GM12878 (cell line): ENCODE measurements at regions not wholly inside any gene's neighbourhood (a gene's known extent, or its start where the extent isn't known, plus 50 kb on each side); places are given as distances from the start of the nearest gene placed in this dataset.

Source experiments
- CBFB ChIP-seq: IDR thresholded peaks from 2 replicates; pipeline ENCODE4 v1.6.1; 2016; ENCODE audit warnings: antibody characterized with exemption, low read depth
- CEBPB ChIP-seq, 2 experiments: fragments of 150-350 bp in 1 of 2; IDR thresholded peaks; 2 replicates each; pipeline ENCODE4 v1.6.1; 2012 to 2014; ENCODE audit warnings: low read depth in 2 of 2, low read length in 2 of 2, borderline replicate concordance in 1 of 2, inconsistent platforms in 1 of 2
- CHD4 ChIP-seq: fragments of 200-600 bp; sonication (generic); IDR thresholded peaks from 2 replicates; pipeline ENCODE4 v1.6.1; 2016; ENCODE audit warnings: mild to moderate bottlenecking
- ETV6 ChIP-seq, 2 experiments: fragments of 450-650 bp in 1 of 2; IDR thresholded peaks in 1 of 2; conservative IDR thresholded peaks in 1 of 2; 2 replicates each; pipeline ENCODE4 v1.6.1; 2014; ENCODE audit warnings: antibody characterized with exemption in 1 of 2, borderline replicate concordance in 1 of 2, low read depth in 1 of 2, mild to moderate bottlenecking in 1 of 2, moderate library complexity in 1 of 2
- FOS ChIP-seq: IDR thresholded peaks from 3 replicates; pipeline ENCODE4 v1.6.1; 2011; ENCODE audit warnings: borderline replicate concordance; ENCODE audit not compliant: insufficient read length; ENCODE audit errors: extremely low read depth
- FOXM1 ChIP-seq: IDR thresholded peaks from 2 replicates; pipeline ENCODE4 v1.6.1; 2012; ENCODE audit warnings: low read depth, mild to moderate bottlenecking, inconsistent platforms, low read length, moderate library complexity
- MYC ChIP-seq: IDR thresholded peaks from 2 replicates; pipeline ENCODE4 v1.6.1; 2011; ENCODE audit warnings: mild to moderate bottlenecking, low read length, moderate library complexity, inconsistent platforms; ENCODE audit not compliant: insufficient read depth, insufficient replicate concordance, insufficient read length, severe bottlenecking
- NR2C2 ChIP-seq: IDR thresholded peaks from 2 replicates; pipeline ENCODE4 v1.6.1; 2011; ENCODE audit warnings: borderline replicate concordance, low read depth; ENCODE audit not compliant: control insufficient read depth, insufficient read length
- ZBED1 ChIP-seq: IDR thresholded peaks from 2 replicates; pipeline ENCODE4 v1.6.1; 2016; ENCODE audit warnings: borderline replicate concordance
- TF ChIP-seq, protein P1 (sequence below): IDR thresholded peaks from 2 replicates; pipeline ENCODE4 v1.6.1; 2012; ENCODE audit warnings: mild to moderate bottlenecking, low read depth, low read length
- TF ChIP-seq, protein P2 (sequence below), 3 experiments: IDR thresholded peaks in 2 of 3; conservative IDR thresholded peaks in 1 of 3; 2 replicates each; pipeline ENCODE4 v1.5.1; 2011; ENCODE audit warnings: low read depth in 3 of 3, low read length in 3 of 3, mild to moderate bottlenecking in 3 of 3, control low read depth in 2 of 3, moderate library complexity in 2 of 3, inconsistent platforms in 1 of 3, mixed read lengths in 1 of 3; ENCODE audit not compliant: control insufficient read depth in 2 of 3, insufficient read depth in 1 of 3; ENCODE audit errors: extremely low read depth in 1 of 3
- TF ChIP-seq, protein P3 (sequence below): fragments of 450-650 bp; IDR thresholded peaks from 2 replicates; pipeline ENCODE4 v1.6.1; 2018; ENCODE audit warnings: borderline replicate concordance, mild to moderate bottlenecking; ENCODE audit not compliant: partially characterized antibody
- TF ChIP-seq, protein P4 (sequence below): fragments of 450-650 bp; IDR thresholded peaks from 2 replicates; pipeline ENCODE4 v1.6.1; 2017; ENCODE audit warnings: antibody characterized with exemption, mild to moderate bottlenecking, moderate library complexity
- TF ChIP-seq, protein P5 (sequence below): fragments of 150-350 bp; IDR thresholded peaks from 2 replicates; pipeline ENCODE4 v1.6.1; 2016; ENCODE audit warnings: low read depth, low read length

DNA sequence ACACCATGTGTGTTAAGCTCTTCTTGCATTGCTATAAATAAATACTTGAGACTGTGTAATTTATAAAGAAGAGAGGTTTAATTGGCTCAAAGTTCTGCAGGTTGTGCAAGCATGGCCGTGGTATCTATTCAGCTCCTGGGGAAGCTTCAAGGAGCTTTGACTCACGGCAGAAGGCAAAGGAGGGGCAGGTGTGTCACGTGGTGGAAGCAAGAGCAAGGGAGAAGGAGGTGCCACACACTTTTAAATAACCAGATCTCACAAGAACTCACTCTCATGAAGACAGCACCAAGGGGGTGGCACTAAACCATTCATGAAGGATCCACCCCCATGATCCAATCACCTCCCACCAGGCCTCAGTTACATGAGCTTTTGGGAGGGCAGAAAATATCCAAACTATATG, 193.7 kb downstream of the ERMARD start:
- no peak for TF ChIP-seq FOS
- TF ChIP-seq, protein P1, sequence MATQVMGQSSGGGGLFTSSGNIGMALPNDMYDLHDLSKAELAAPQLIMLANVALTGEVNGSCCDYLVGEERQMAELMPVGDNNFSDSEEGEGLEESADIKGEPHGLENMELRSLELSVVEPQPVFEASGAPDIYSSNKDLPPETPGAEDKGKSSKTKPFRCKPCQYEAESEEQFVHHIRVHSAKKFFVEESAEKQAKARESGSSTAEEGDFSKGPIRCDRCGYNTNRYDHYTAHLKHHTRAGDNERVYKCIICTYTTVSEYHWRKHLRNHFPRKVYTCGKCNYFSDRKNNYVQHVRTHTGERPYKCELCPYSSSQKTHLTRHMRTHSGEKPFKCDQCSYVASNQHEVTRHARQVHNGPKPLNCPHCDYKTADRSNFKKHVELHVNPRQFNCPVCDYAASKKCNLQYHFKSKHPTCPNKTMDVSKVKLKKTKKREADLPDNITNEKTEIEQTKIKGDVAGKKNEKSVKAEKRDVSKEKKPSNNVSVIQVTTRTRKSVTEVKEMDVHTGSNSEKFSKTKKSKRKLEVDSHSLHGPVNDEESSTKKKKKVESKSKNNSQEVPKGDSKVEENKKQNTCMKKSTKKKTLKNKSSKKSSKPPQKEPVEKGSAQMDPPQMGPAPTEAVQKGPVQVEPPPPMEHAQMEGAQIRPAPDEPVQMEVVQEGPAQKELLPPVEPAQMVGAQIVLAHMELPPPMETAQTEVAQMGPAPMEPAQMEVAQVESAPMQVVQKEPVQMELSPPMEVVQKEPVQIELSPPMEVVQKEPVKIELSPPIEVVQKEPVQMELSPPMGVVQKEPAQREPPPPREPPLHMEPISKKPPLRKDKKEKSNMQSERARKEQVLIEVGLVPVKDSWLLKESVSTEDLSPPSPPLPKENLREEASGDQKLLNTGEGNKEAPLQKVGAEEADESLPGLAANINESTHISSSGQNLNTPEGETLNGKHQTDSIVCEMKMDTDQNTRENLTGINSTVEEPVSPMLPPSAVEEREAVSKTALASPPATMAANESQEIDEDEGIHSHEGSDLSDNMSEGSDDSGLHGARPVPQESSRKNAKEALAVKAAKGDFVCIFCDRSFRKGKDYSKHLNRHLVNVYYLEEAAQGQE, result no peak
- TF ChIP-seq, protein P2, sequence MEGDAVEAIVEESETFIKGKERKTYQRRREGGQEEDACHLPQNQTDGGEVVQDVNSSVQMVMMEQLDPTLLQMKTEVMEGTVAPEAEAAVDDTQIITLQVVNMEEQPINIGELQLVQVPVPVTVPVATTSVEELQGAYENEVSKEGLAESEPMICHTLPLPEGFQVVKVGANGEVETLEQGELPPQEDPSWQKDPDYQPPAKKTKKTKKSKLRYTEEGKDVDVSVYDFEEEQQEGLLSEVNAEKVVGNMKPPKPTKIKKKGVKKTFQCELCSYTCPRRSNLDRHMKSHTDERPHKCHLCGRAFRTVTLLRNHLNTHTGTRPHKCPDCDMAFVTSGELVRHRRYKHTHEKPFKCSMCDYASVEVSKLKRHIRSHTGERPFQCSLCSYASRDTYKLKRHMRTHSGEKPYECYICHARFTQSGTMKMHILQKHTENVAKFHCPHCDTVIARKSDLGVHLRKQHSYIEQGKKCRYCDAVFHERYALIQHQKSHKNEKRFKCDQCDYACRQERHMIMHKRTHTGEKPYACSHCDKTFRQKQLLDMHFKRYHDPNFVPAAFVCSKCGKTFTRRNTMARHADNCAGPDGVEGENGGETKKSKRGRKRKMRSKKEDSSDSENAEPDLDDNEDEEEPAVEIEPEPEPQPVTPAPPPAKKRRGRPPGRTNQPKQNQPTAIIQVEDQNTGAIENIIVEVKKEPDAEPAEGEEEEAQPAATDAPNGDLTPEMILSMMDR (IDR thresholded peaks at IDR 0.05 in 2 of 3, conservative IDR thresholded peaks at IDR 0.05 in 1 of 3; ENCODE audit: control insufficient read depth in 2 of 3, extremely low read depth in 1 of 3, insufficient read depth in 1 of 3, low read depth in 3 of 3, low read length in 3 of 3), result no peak
- TF ChIP-seq ZBED1, result no peak
- TF ChIP-seq MYC, result no peak
- TF ChIP-seq CBFB, result no peak
- TF ChIP-seq, protein P3, sequence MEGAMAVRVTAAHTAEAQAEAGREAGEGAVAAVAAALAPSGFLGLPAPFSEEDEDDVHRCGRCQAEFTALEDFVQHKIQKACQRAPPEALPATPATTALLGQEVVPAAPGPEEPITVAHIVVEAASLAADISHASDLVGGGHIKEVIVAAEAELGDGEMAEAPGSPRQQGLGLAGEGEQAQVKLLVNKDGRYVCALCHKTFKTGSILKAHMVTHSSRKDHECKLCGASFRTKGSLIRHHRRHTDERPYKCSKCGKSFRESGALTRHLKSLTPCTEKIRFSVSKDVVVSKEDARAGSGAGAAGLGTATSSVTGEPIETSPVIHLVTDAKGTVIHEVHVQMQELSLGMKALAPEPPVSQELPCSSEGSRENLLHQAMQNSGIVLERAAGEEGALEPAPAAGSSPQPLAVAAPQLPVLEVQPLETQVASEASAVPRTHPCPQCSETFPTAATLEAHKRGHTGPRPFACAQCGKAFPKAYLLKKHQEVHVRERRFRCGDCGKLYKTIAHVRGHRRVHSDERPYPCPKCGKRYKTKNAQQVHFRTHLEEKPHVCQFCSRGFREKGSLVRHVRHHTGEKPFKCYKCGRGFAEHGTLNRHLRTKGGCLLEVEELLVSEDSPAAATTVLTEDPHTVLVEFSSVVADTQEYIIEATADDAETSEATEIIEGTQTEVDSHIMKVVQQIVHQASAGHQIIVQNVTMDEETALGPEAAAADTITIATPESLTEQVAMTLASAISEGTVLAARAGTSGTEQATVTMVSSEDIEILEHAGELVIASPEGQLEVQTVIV, result no peak
- TF ChIP-seq ETV6 (conservative IDR thresholded peaks at IDR 0.05 in 1 of 2, IDR thresholded peaks at IDR 0.05 in 1 of 2; ENCODE audit: borderline replicate concordance in 1 of 2, low read depth in 1 of 2), result no peak
- TF ChIP-seq NR2C2, result no peak
- TF ChIP-seq, protein P4, sequence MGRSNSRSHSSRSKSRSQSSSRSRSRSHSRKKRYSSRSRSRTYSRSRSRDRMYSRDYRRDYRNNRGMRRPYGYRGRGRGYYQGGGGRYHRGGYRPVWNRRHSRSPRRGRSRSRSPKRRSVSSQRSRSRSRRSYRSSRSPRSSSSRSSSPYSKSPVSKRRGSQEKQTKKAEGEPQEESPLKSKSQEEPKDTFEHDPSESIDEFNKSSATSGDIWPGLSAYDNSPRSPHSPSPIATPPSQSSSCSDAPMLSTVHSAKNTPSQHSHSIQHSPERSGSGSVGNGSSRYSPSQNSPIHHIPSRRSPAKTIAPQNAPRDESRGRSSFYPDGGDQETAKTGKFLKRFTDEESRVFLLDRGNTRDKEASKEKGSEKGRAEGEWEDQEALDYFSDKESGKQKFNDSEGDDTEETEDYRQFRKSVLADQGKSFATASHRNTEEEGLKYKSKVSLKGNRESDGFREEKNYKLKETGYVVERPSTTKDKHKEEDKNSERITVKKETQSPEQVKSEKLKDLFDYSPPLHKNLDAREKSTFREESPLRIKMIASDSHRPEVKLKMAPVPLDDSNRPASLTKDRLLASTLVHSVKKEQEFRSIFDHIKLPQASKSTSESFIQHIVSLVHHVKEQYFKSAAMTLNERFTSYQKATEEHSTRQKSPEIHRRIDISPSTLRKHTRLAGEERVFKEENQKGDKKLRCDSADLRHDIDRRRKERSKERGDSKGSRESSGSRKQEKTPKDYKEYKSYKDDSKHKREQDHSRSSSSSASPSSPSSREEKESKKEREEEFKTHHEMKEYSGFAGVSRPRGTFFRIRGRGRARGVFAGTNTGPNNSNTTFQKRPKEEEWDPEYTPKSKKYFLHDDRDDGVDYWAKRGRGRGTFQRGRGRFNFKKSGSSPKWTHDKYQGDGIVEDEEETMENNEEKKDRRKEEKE, result no peak
- TF ChIP-seq, protein P5, sequence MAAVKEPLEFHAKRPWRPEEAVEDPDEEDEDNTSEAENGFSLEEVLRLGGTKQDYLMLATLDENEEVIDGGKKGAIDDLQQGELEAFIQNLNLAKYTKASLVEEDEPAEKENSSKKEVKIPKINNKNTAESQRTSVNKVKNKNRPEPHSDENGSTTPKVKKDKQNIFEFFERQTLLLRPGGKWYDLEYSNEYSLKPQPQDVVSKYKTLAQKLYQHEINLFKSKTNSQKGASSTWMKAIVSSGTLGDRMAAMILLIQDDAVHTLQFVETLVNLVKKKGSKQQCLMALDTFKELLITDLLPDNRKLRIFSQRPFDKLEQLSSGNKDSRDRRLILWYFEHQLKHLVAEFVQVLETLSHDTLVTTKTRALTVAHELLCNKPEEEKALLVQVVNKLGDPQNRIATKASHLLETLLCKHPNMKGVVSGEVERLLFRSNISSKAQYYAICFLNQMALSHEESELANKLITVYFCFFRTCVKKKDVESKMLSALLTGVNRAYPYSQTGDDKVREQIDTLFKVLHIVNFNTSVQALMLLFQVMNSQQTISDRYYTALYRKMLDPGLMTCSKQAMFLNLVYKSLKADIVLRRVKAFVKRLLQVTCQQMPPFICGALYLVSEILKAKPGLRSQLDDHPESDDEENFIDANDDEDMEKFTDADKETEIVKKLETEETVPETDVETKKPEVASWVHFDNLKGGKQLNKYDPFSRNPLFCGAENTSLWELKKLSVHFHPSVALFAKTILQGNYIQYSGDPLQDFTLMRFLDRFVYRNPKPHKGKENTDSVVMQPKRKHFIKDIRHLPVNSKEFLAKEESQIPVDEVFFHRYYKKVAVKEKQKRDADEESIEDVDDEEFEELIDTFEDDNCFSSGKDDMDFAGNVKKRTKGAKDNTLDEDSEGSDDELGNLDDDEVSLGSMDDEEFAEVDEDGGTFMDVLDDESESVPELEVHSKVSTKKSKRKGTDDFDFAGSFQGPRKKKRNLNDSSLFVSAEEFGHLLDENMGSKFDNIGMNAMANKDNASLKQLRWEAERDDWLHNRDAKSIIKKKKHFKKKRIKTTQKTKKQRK, result no peak
- no peak for TF ChIP-seq FOXM1
- TF ChIP-seq CEBPB (IDR thresholded peaks at IDR 0.05; ENCODE audit: borderline replicate concordance in 1 of 2, low read depth in 2 of 2, low read length in 2 of 2), result no peak
- TF ChIP-seq CHD4, result no peak
